ENCODE measurements at regions not wholly inside any gene's neighbourhood (a gene's known extent, or its start where the extent isn't known, plus 50 kb on each side); places are given as distances from the start of the nearest gene placed in this dataset.

GRCh38 chr3:159208050-159208449, 406.2 kb downstream of the MFSD1 start:
- Mint-ChIP-seq H3K27ac (ENCODE audit: unreplicated experiment) (no peak overlapping the region), H3K27me3 (ENCODE audit: unreplicated experiment) (peaks cover 10% of the 10 kb centered on the region), H3K36me3 (ENCODE audit: unreplicated experiment) (no peaks in the 10 kb centered on the region), H3K4me3 (ENCODE audit: unreplicated experiment) (no peak overlapping the region), H3K4me1 (ENCODE audit: unreplicated experiment) (no peaks in the 10 kb centered on the region), H3K9me3 (ENCODE audit: unreplicated experiment) (no peaks in the 10 kb centered on the region)
- no peak for DNase-seq (ENCODE audit: extremely low spot score, unreplicated experiment)
- TF ChIP-seq, protein P1, sequence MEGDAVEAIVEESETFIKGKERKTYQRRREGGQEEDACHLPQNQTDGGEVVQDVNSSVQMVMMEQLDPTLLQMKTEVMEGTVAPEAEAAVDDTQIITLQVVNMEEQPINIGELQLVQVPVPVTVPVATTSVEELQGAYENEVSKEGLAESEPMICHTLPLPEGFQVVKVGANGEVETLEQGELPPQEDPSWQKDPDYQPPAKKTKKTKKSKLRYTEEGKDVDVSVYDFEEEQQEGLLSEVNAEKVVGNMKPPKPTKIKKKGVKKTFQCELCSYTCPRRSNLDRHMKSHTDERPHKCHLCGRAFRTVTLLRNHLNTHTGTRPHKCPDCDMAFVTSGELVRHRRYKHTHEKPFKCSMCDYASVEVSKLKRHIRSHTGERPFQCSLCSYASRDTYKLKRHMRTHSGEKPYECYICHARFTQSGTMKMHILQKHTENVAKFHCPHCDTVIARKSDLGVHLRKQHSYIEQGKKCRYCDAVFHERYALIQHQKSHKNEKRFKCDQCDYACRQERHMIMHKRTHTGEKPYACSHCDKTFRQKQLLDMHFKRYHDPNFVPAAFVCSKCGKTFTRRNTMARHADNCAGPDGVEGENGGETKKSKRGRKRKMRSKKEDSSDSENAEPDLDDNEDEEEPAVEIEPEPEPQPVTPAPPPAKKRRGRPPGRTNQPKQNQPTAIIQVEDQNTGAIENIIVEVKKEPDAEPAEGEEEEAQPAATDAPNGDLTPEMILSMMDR (IDR thresholded peaks at IDR 0.05), result no peak

GRCh38 chr3:159209459-159209858, 407.6 kb downstream of the MFSD1 start:
- TF ChIP-seq, protein P1 (IDR thresholded peaks at IDR 0.05), result no peak
- H3K27ac Mint-ChIP-seq (ENCODE audit: unreplicated experiment), result no peak overlapping the region

GRCh38 chr3:159210336-159210735, 408.5 kb downstream of the MFSD1 start:
- peaks cover 10% of the 10 kb centered on the region for H3K27me3 Mint-ChIP-seq (ENCODE audit: unreplicated experiment)
- no peak overlapping the region for H3K4me3 Mint-ChIP-seq (ENCODE audit: unreplicated experiment)
- H3K9me3 Mint-ChIP-seq (ENCODE audit: unreplicated experiment), result no peaks in the 10 kb centered on the region
- H3K36me3 Mint-ChIP-seq (ENCODE audit: unreplicated experiment), result no peaks in the 10 kb centered on the region
- TF ChIP-seq, protein P1 (IDR thresholded peaks at IDR 0.05), result no peak
- no peak overlapping the region for H3K27ac Mint-ChIP-seq (ENCODE audit: unreplicated experiment)
- DNase-seq (ENCODE audit: extremely low spot score, unreplicated experiment), result no peak
- H3K4me1 Mint-ChIP-seq (ENCODE audit: unreplicated experiment), result no peaks in the 10 kb centered on the region

More at GRCh38 chr3:159209459-159209858, 407.6 kb downstream of the MFSD1 start:
- H3K9me3 Mint-ChIP-seq (ENCODE audit: unreplicated experiment), result no peaks in the 10 kb centered on the region
- no peaks in the 10 kb centered on the region for H3K4me1 Mint-ChIP-seq (ENCODE audit: unreplicated experiment)
- H3K27me3 Mint-ChIP-seq (ENCODE audit: unreplicated experiment), result peaks cover 10% of the 10 kb centered on the region
- H3K4me3 Mint-ChIP-seq (ENCODE audit: unreplicated experiment), result no peak overlapping the region
- no peak for DNase-seq (ENCODE audit: extremely low spot score, unreplicated experiment)
- H3K36me3 Mint-ChIP-seq (ENCODE audit: unreplicated experiment), result no peaks in the 10 kb centered on the region

- peaks cover 4% of the 10 kb centered on the region for H3K27me3 Mint-ChIP-seq (ENCODE audit: unreplicated experiment)
- TF ChIP-seq, protein P1 (IDR thresholded peaks at IDR 0.05), result no peak
- DNase-seq (ENCODE audit: extremely low spot score, unreplicated experiment), result no peak
- H3K36me3 Mint-ChIP-seq (ENCODE audit: unreplicated experiment), result no peaks in the 10 kb centered on the region
- no peak overlapping the region for H3K4me3 Mint-ChIP-seq (ENCODE audit: unreplicated experiment)
- no peaks in the 10 kb centered on the region for H3K9me3 Mint-ChIP-seq (ENCODE audit: unreplicated experiment)
- no peaks in the 10 kb centered on the region for H3K4me1 Mint-ChIP-seq (ENCODE audit: unreplicated experiment)
- no peak overlapping the region for H3K27ac Mint-ChIP-seq (ENCODE audit: unreplicated experiment)
Measured at GRCh38 chr3:159216311-159216710, 414.5 kb downstream of the MFSD1 start.

GRCh38 chr3:159219231-159219630, 417.4 kb downstream of the MFSD1 start:
- Mint-ChIP-seq H3K4me1 (ENCODE audit: unreplicated experiment) (no peaks in the 10 kb centered on the region), H3K36me3 (ENCODE audit: unreplicated experiment) (no peaks in the 10 kb centered on the region), H3K9me3 (ENCODE audit: unreplicated experiment) (no peaks in the 10 kb centered on the region), H3K4me3 (ENCODE audit: unreplicated experiment) (no peak overlapping the region), H3K27ac (ENCODE audit: unreplicated experiment) (no peak overlapping the region), H3K27me3 (ENCODE audit: unreplicated experiment) (peaks cover 8% of the 10 kb centered on the region)
- TF ChIP-seq, protein P1 (IDR thresholded peaks at IDR 0.05), result no peak
- DNase-seq (ENCODE audit: extremely low spot score, unreplicated experiment), result no peak
